ENCODE measurements at regions not wholly inside any gene's neighbourhood (a gene's known extent, or its start where the extent isn't known, plus 50 kb on each side); places are given as distances from the start of the nearest gene placed in this dataset.

- TF ChIP-seq CTCF (IDR thresholded peaks at IDR 0.05) (no peak), ZFX (IDR thresholded peaks at IDR 0.05; ENCODE audit: borderline replicate concordance) (no peak)
Measured at GRCh38 chr18:67670024-67670543, 153.6 kb upstream of the DSEL start.
